ENCODE measurements at regions not wholly inside any gene's neighbourhood (a gene's known extent, or its start where the extent isn't known, plus 50 kb on each side); places are given as distances from the start of the nearest gene placed in this dataset.

DNA sequence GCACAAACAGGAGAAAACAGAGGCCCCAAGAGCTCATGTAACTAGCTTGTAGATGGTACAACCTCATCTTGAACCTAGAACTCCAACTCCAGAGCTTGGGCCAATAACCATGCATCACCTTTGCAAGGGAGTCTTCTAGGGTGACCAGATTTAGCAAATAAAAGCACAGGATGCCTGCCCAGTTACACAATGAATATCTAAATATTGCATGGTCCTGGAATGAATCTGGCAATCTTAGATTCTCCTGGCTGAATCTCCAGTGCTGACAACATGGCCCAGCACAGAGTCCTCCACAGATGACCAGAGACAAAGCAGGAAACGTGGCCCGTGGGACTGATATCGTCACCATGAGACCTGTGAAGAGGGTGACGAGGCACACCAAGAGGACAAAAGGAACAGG lies 494.1 kb downstream of the PREX1 start:
- ChIA-PET CTCF (interaction anchor here (1.0 kb wide), 1 partner anchor 287 kb away, joined by 5 read pairs; no protein-coding TSS in a partner anchor), POLR2A (no interaction called here)
- Mint-ChIP-seq H3K36me3 (ENCODE audit: insufficient read depth, unreplicated experiment) (no peaks in the 10 kb centered on the region), H3K27ac (ENCODE audit: unreplicated experiment) (no peak overlapping the region), H3K9me3 (ENCODE audit: unreplicated experiment) (no peaks in the 10 kb centered on the region), H3K4me3 (ENCODE audit: unreplicated experiment) (no peak overlapping the region), H3K27me3 (ENCODE audit: insufficient read depth, unreplicated experiment) (no peaks in the 10 kb centered on the region), H3K4me1 (ENCODE audit: low read depth, unreplicated experiment) (peaks cover 32% of the 10 kb centered on the region)
- intact Hi-C loops (cut with micrococcal nuclease; ENCODE audit: unreplicated experiment), result loop anchor here (10.0 kb wide), 1 partner anchor 291 kb away; no protein-coding TSS in a partner anchor
- Histone ChIP-seq H3K4me3 (ENCODE audit: low read depth, low read length) (no peak overlapping the region), H3K27me3 (replicated peaks; ENCODE audit: control insufficient read depth, insufficient read depth, low read length) (no peaks in the 10 kb centered on the region), H3K36me3 (ENCODE audit: control insufficient read depth, insufficient read depth, low read length) (no peaks in the 10 kb centered on the region), H3K9me3 (no peaks in the 10 kb centered on the region), H3K4me1 (peaks cover 30% of the 10 kb centered on the region)
- no TSS peak for BruUV-seq (replicated peaks)
- TF ChIP-seq, protein P1, sequence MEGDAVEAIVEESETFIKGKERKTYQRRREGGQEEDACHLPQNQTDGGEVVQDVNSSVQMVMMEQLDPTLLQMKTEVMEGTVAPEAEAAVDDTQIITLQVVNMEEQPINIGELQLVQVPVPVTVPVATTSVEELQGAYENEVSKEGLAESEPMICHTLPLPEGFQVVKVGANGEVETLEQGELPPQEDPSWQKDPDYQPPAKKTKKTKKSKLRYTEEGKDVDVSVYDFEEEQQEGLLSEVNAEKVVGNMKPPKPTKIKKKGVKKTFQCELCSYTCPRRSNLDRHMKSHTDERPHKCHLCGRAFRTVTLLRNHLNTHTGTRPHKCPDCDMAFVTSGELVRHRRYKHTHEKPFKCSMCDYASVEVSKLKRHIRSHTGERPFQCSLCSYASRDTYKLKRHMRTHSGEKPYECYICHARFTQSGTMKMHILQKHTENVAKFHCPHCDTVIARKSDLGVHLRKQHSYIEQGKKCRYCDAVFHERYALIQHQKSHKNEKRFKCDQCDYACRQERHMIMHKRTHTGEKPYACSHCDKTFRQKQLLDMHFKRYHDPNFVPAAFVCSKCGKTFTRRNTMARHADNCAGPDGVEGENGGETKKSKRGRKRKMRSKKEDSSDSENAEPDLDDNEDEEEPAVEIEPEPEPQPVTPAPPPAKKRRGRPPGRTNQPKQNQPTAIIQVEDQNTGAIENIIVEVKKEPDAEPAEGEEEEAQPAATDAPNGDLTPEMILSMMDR (IDR thresholded peaks at IDR 0.05; ENCODE audit: insufficient read depth in 1 of 2, low read depth in 1 of 2, low read length in 1 of 2, severe bottlenecking in 1 of 2, unreplicated experiment in 1 of 2), result no peak
- no peak for DNase-seq

DNA sequence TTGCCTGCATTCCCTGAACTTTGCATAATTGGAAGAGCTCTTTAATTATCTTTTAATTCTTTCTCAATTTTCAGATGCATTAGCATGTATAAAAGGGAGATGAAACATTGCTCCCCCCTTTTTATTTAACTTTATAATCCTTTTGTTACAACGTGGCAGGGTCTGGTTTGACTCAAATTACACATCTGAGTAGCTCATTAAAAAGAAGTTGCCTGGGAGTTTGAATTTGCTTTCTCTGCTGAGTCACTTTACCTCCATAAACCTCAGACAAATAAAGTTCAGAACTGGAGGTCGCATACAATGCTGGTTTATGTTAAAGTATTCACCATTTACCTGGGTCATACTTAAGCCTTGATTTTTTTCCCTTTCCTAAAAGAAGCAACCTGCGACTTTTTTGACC lies 495.2 kb downstream of the PREX1 start:
- no peaks in the 10 kb centered on the region for H3K36me3 ChIP-seq (ENCODE audit: control insufficient read depth, insufficient read depth, low read length)
- no peak overlapping the region for H3K4me3 Mint-ChIP-seq (ENCODE audit: unreplicated experiment)
- TF ChIP-seq, protein P1 (IDR thresholded peaks at IDR 0.05; ENCODE audit: insufficient read depth in 1 of 2, low read depth in 1 of 2, low read length in 1 of 2, severe bottlenecking in 1 of 2, unreplicated experiment in 1 of 2), result no peak
- no peaks in the 10 kb centered on the region for H3K9me3 ChIP-seq
- ChIA-PET CTCF (no interaction called here), POLR2A (no interaction called here)
- no peaks in the 10 kb centered on the region for H3K27me3 ChIP-seq (replicated peaks; ENCODE audit: control insufficient read depth, insufficient read depth, low read length)
- intact Hi-C loops (cut with micrococcal nuclease; ENCODE audit: unreplicated experiment), result loop anchor here (10.0 kb wide), 1 partner anchor 292 kb away; no protein-coding TSS in a partner anchor
- H3K4me1 ChIP-seq, result peaks cover 30% of the 10 kb centered on the region
- no peaks in the 10 kb centered on the region for H3K36me3 Mint-ChIP-seq (ENCODE audit: insufficient read depth, unreplicated experiment)
- no peak overlapping the region for H3K4me3 ChIP-seq (ENCODE audit: low read depth, low read length)
- H3K4me1 Mint-ChIP-seq (ENCODE audit: low read depth, unreplicated experiment), result peaks cover 43% of the 10 kb centered on the region
- no peak overlapping the region for H3K27ac Mint-ChIP-seq (ENCODE audit: unreplicated experiment)
- no peak for DNase-seq
- BruUV-seq (replicated peaks), result no TSS peak
- no peaks in the 10 kb centered on the region for H3K27me3 Mint-ChIP-seq (ENCODE audit: insufficient read depth, unreplicated experiment)
- H3K9me3 Mint-ChIP-seq (ENCODE audit: unreplicated experiment), result no peaks in the 10 kb centered on the region

DNA sequence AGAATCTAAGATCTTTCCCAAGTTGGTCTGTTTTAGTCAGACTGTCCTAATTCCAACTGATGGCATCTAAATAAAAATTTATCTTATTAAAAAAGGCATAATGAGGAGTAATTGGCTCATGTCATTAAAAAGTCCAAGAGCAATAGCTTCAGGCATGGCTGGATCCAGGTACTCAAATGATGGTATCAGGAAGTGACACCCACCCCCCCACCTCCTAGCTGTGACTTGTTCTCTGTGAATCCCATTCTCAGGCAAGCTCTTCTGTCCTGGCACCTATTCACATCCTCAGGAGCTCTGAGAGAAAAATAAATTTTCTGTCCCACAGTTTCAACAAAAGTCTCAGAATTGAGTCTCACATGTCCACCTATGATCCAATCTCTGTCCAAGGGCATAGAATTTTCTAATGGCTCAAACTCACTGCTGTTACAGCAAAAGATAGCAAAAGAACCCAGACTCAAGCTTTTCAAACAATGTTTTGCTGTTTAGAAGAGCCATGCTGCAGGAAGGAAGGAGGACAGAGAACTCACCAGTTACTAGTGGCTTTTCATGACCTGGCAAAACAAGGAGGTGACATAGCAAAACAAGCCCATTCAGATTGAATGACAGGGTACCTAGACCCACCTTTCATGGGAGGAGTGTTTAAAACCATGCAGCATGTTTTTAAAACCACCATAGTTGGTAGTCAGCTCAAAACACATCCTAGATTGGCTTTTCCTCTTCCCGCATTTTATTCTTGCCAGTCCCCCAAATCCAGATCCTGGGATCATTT lies 496.1 kb downstream of the PREX1 start:
- H3K27me3 ChIP-seq (replicated peaks; ENCODE audit: control insufficient read depth, insufficient read depth, low read length), result no peaks in the 10 kb centered on the region
- no peaks in the 10 kb centered on the region for H3K36me3 ChIP-seq (ENCODE audit: control insufficient read depth, insufficient read depth, low read length)
- no TSS peak for BruUV-seq (replicated peaks)
- no peaks in the 10 kb centered on the region for H3K27me3 Mint-ChIP-seq (ENCODE audit: insufficient read depth, unreplicated experiment)
- H3K4me1 Mint-ChIP-seq (ENCODE audit: low read depth, unreplicated experiment), result peaks cover 46% of the 10 kb centered on the region
- TF ChIP-seq, protein P1 (IDR thresholded peaks at IDR 0.05; ENCODE audit: insufficient read depth in 1 of 2, low read depth in 1 of 2, low read length in 1 of 2, severe bottlenecking in 1 of 2, unreplicated experiment in 1 of 2), result no peak
- DNase-seq, result no peak
- H3K9me3 Mint-ChIP-seq (ENCODE audit: unreplicated experiment), result no peaks in the 10 kb centered on the region
- H3K27ac Mint-ChIP-seq (ENCODE audit: unreplicated experiment), result no peak overlapping the region
- no peaks in the 10 kb centered on the region for H3K9me3 ChIP-seq
- ChIA-PET CTCF (interaction anchor here (0.6 kb wide), 1 partner anchor 241 kb away, joined by 6 read pairs; no protein-coding TSS in a partner anchor), POLR2A (no interaction called here)
- no peak overlapping the region for H3K4me3 Mint-ChIP-seq (ENCODE audit: unreplicated experiment)
- no peaks in the 10 kb centered on the region for H3K36me3 Mint-ChIP-seq (ENCODE audit: insufficient read depth, unreplicated experiment)
- peaks cover 35% of the 10 kb centered on the region for H3K4me1 ChIP-seq
- intact Hi-C loops (cut with micrococcal nuclease; ENCODE audit: unreplicated experiment), result loop anchor here (10.0 kb wide), 1 partner anchor 293 kb away; no protein-coding TSS in a partner anchor
- H3K4me3 ChIP-seq (ENCODE audit: low read depth, low read length), result no peak overlapping the region

Measured in Caco-2 (cell line).